GM12878 (cell line): ENCODE measurements at regions not wholly inside any gene's neighbourhood (a gene's known extent, or its start where the extent isn't known, plus 50 kb on each side); places are given as distances from the start of the nearest gene placed in this dataset.

Source experiments
- ATAC-seq: fragments of 200-7000 bp; cut with Tn5 transposase; 3 replicates; pipeline ENCODE4 v1.9.1; 2020; ENCODE audit warnings: mild to moderate bottlenecking, moderate library complexity
- BruUV-seq: library from RNA; stranded (reverse); fragments of 400-500 nt; replicated peaks from 2 replicates; lab custom pipeline; 2021; lab: Mats Ljungman, UMichigan
- CTCF ChIA-PET: fragments of 300-600 bp; sonication (Branson Sonifier 250); formaldehyde crosslinking; extraction: SDS; loops from one replicate; lab custom pipeline; 2021; ENCODE audit warnings: inconsistent platforms; lab: Yijun Ruan, JAX
- POLR2A ChIA-PET: fragments of 350-600 bp; formaldehyde crosslinking; extraction: SDS; loops from one replicate; lab custom pipeline; 2021; ENCODE audit warnings: inconsistent platforms; lab: Charles Lee
- RAD21 ChIA-PET: fragments of 300-600 bp; sonication (Branson Sonifier 250); formaldehyde crosslinking; loops from one replicate; lab custom pipeline; 2023; ENCODE audit warnings: antibody characterized with exemption; ENCODE audit not compliant: unreplicated experiment; lab: Charles Lee
- SMC1A ChIA-PET: fragments of 300-600 bp; sonication (Branson Sonifier 250); formaldehyde crosslinking; loops from one replicate; lab custom pipeline; 2023; ENCODE audit not compliant: unreplicated experiment, uncharacterized antibody; lab: Charles Lee
- DNase-seq: peaks from one replicate; pipeline ENCODE4 v3.0.0-alpha.2; 2011; ENCODE audit warnings: low read depth, low spot score
- FAIRE-seq: peaks from 3 replicates; lab custom pipeline; 2011; peaks lifted over from hg19 to GRCh38; lab: Jason Lieb, UNC
- H2AFZ ChIP-seq: 2 replicates; pipeline ENCODE4 v1.6.0; 2011; ENCODE audit warnings: low read depth, low read length, control low read depth; ENCODE audit not compliant: control insufficient read depth
- H3K27ac ChIP-seq: 2 replicates; pipeline ENCODE4 v1.5.1; 2011; ENCODE audit warnings: control low read depth; ENCODE audit not compliant: control insufficient read depth, insufficient read depth
- H3K27me3 ChIP-seq, 2 experiments: replicated peaks in 1 of 2; 2 replicates each; pipeline versions ENCODE4 v1.6.0 to v1.6.1; 2011; ENCODE audit warnings: low read length in 1 of 2; ENCODE audit not compliant: control insufficient read depth in 2 of 2, insufficient read depth in 2 of 2
- H3K36me3 ChIP-seq, 2 experiments: 2 replicates each; pipeline ENCODE4 v1.5.1; 2011; ENCODE audit warnings: low read length in 1 of 2; ENCODE audit not compliant: control insufficient read depth in 2 of 2, insufficient read depth in 2 of 2
- H3K4me1 ChIP-seq: 2 replicates; pipeline ENCODE4 v1.6.1; 2011; ENCODE audit warnings: mild to moderate bottlenecking, low read length, moderate library complexity, mixed read lengths; ENCODE audit not compliant: control insufficient read depth, insufficient read depth
- H3K4me2 ChIP-seq: 2 replicates; pipeline ENCODE4 v1.6.0; 2011; ENCODE audit warnings: control low read depth; ENCODE audit not compliant: control insufficient read depth, insufficient read depth
- H3K4me3 ChIP-seq: fragments of 200-600 bp; sonication (generic); 2 replicates; pipeline ENCODE4 v1.5.1; 2016
- H3K79me2 ChIP-seq: 2 replicates; pipeline ENCODE4 v1.6.0; 2011; ENCODE audit warnings: low read length; ENCODE audit not compliant: control insufficient read depth, insufficient read depth
- H3K9ac ChIP-seq: 2 replicates; pipeline ENCODE4 v1.8.0; 2011; ENCODE audit warnings: low read length, control low read depth, mixed read lengths; ENCODE audit not compliant: control insufficient read depth, insufficient read depth
- H3K9me3 ChIP-seq: replicated peaks from 3 replicates; pipeline ENCODE4 v1.5.1; 2011; ENCODE audit warnings: mild to moderate bottlenecking, low read length; ENCODE audit not compliant: control insufficient read depth, insufficient read depth
- H4K20me1 ChIP-seq: 2 replicates; pipeline ENCODE4 v1.6.0; 2011; ENCODE audit not compliant: control insufficient read depth, insufficient read depth
- BHLHE40 ChIP-seq, 2 experiments: fragments of 450-650 bp in 1 of 2; IDR thresholded peaks; 2 replicates each; pipeline ENCODE4 v1.6.1; 2011 to 2017; ENCODE audit warnings: low read depth in 2 of 2, borderline replicate concordance in 1 of 2, improper control_type of control experiment in 1 of 2, low read length in 1 of 2, mild to moderate bottlenecking in 1 of 2
- BMI1 ChIP-seq: fragments of 450-650 bp; IDR thresholded peaks from 2 replicates; pipeline ENCODE4 v1.6.1; 2016; ENCODE audit warnings: mild to moderate bottlenecking, moderate library complexity, borderline replicate concordance
- CHD2 ChIP-seq: IDR thresholded peaks from 2 replicates; pipeline ENCODE4 v1.6.1; 2011; ENCODE audit warnings: low read depth, low read length, improper control_type of control experiment, borderline replicate concordance
- E4F1 ChIP-seq: fragments of 450-650 bp; IDR thresholded peaks from 2 replicates; pipeline ENCODE4 v1.6.1; 2018; ENCODE audit warnings: borderline replicate concordance, mild to moderate bottlenecking; ENCODE audit not compliant: partially characterized antibody
- ETV6 ChIP-seq, 2 experiments: fragments of 450-650 bp in 1 of 2; IDR thresholded peaks in 1 of 2; conservative IDR thresholded peaks in 1 of 2; 2 replicates each; pipeline ENCODE4 v1.6.1; 2014; ENCODE audit warnings: antibody characterized with exemption in 1 of 2, borderline replicate concordance in 1 of 2, low read depth in 1 of 2, mild to moderate bottlenecking in 1 of 2, moderate library complexity in 1 of 2
- FOXM1 ChIP-seq: IDR thresholded peaks from 2 replicates; pipeline ENCODE4 v1.6.1; 2012; ENCODE audit warnings: low read depth, mild to moderate bottlenecking, inconsistent platforms, low read length, moderate library complexity
- HDGF ChIP-seq: fragments of 450-650 bp; IDR thresholded peaks from 2 replicates; pipeline ENCODE4 v1.6.1; 2016; ENCODE audit warnings: antibody characterized with exemption
- KDM1A ChIP-seq: fragments of 200-600 bp; sonication (generic); IDR thresholded peaks from 2 replicates; pipeline ENCODE4 v1.6.1; 2016; ENCODE audit warnings: borderline replicate concordance
- WGBS: methylation state at CpG from one replicate; pipeline ENCODE4 v1.1.6; 2016; ENCODE audit warnings: low lambda C conversion rate; ENCODE audit not compliant: insufficient replicate concordance, insufficient coverage; ENCODE audit errors: missing lambda C conversion rate; 5-methylcytosine and 5-hydroxymethylcytosine counted together
- in situ Hi-C: fragments of 300-500 bp; cut with MboI; formaldehyde crosslinking; loops from 9 replicates; pipeline ENCODE4 v1.14.3; 2018; ENCODE audit warnings: mixed read lengths
- intact Hi-C: fragments of 100-400 bp; cut with micrococcal nuclease; formaldehyde crosslinking; loops from one replicate; pipeline ENCODE4 v1.14.2; 2022; ENCODE audit not compliant: unreplicated experiment

- Histone ChIP-seq H4K20me1 (no peaks in the 10 kb centered on the region), H2AFZ (no peak overlapping the region), H3K27ac (no peak overlapping the region), H3K79me2 (no peaks in the 10 kb centered on the region), H3K36me3 (no peaks in the 10 kb centered on the region), H3K27me3 (no peaks in the 10 kb centered on the region), H3K4me1 (no peaks in the 10 kb centered on the region; the same call in 1 of the 2 replicates), H3K4me3 (no peak overlapping the region), H3K4me2 (no peak overlapping the region), H3K9me3 (peaks cover 2% of the 10 kb centered on the region; the same call in 2 of the 3 replicates), H3K9ac (no peak overlapping the region)
- 67% methylated on average over 5 of the region's 5 CpGs for WGBS
- ChIA-PET RAD21 (no interaction called here), SMC1A (interaction anchor here (0.5 to 2.8 kb wide), 2 partner anchors 47 to 676 kb away, joined by 3 to 8 read pairs; no protein-coding TSS in a partner anchor), POLR2A (no interaction called here), CTCF (no interaction called here)
- intact Hi-C loops (no loop called here), in situ Hi-C loops (no loop called here)
- ATAC-seq (no peak), DNase-seq (no peak), FAIRE-seq (no peak)
- no TSS peak for BruUV-seq
- TF ChIP-seq FOXM1 (no peak), BMI1 (no peak), E4F1 (no peak), HDGF (no peak), BHLHE40 (IDR thresholded peaks at IDR 0.05; ENCODE audit: borderline replicate concordance in 1 of 2, low read depth in 2 of 2, low read length in 1 of 2) (no peak), ETV6 (conservative IDR thresholded peaks at IDR 0.05 in 1 of 2, IDR thresholded peaks at IDR 0.05 in 1 of 2; ENCODE audit: borderline replicate concordance in 1 of 2, low read depth in 1 of 2) (no peak), KDM1A (no peak), CHD2 (no peak)
These were observed 66.7 kb upstream of the SLC22A16 start for GRCh38 chr6:110543106-110543505.
